ENCODE measurements at regions not wholly inside any gene's neighbourhood (a gene's known extent, or its start where the extent isn't known, plus 50 kb on each side); places are given as distances from the start of the nearest gene placed in this dataset.
"Not testable (repeated sequence)": the region's sequence is repeated elsewhere in the genome, so short reads cannot be mapped to it uniquely, and the experiment has no call there.

GRCh38 chr3:171922629-171923028, 79.5 kb downstream of the TMEM212 start:
- not testable (repeated sequence) for TF ChIP-seq CTCF, POLR2A (IDR thresholded peaks at IDR 0.05)

Measured in lower leg skin (tissue), 3 donors.